GM12875 (cell line): ENCODE measurements at regions not wholly inside any gene's neighbourhood (a gene's known extent, or its start where the extent isn't known, plus 50 kb on each side); places are given as distances from the start of the nearest gene placed in this dataset.
A peak's percentile ranks its signal among the peaks of the same experiment; 100 is the strongest.

Experiments
- H3K4me3 ChIP-seq: one replicate; pipeline ENCODE4 v1.5.1; 2011; ENCODE audit warnings: low read depth, low read length, control low read depth
- TF ChIP-seq, protein P1 (sequence below): IDR thresholded peaks from 2 replicates; pipeline ENCODE4 v1.5.1; 2011; ENCODE audit warnings: low read depth, mild to moderate bottlenecking, control low read depth, inconsistent platforms, low read length, moderate library complexity, borderline replicate concordance; ENCODE audit not compliant: insufficient read depth

DNA sequence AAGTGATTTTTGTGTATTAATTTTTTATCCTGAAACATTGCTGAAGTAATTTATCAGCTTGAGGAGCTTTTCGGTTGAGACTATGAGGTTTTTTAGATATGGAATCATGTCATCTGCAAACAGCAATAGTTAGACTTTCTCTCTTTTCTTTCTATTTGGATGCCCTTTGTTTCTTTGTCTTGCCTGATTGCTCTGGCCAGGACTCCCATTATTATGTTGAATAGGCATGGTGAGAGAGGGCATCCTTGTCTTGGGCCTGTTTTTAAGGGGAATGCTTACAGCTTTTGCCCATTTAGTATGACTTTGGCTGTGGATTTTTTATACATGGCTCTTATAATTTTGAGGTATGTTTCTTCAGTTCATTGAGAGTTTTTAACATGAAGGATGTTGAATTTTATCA lies 207.6 kb upstream of the DEFB112 start:
- TF ChIP-seq, protein P1, sequence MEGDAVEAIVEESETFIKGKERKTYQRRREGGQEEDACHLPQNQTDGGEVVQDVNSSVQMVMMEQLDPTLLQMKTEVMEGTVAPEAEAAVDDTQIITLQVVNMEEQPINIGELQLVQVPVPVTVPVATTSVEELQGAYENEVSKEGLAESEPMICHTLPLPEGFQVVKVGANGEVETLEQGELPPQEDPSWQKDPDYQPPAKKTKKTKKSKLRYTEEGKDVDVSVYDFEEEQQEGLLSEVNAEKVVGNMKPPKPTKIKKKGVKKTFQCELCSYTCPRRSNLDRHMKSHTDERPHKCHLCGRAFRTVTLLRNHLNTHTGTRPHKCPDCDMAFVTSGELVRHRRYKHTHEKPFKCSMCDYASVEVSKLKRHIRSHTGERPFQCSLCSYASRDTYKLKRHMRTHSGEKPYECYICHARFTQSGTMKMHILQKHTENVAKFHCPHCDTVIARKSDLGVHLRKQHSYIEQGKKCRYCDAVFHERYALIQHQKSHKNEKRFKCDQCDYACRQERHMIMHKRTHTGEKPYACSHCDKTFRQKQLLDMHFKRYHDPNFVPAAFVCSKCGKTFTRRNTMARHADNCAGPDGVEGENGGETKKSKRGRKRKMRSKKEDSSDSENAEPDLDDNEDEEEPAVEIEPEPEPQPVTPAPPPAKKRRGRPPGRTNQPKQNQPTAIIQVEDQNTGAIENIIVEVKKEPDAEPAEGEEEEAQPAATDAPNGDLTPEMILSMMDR = no peak
- no peak overlapping the region for H3K4me3 ChIP-seq

DNA sequence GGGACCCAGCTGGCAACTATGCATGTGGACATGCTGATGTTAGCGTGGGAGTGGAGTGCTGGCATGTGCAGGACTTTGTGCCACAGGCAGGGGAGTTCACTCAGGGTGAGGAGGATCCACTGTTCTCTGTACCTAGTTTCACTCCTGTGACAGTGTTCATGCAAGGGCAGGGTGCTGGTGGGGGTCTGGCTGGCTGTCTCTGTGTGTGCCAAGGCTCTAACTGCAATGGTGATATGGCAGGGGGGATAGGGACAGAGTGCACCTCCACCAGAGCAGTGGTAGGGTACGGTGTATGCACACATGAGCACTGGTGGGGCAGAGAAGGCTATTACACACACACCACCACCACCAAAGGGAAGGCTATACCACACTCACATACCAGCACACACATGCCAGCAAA lies 210.2 kb upstream of the DEFB112 start:
- TF ChIP-seq, protein P1 = no peak
- no peak overlapping the region for H3K4me3 ChIP-seq

DNA sequence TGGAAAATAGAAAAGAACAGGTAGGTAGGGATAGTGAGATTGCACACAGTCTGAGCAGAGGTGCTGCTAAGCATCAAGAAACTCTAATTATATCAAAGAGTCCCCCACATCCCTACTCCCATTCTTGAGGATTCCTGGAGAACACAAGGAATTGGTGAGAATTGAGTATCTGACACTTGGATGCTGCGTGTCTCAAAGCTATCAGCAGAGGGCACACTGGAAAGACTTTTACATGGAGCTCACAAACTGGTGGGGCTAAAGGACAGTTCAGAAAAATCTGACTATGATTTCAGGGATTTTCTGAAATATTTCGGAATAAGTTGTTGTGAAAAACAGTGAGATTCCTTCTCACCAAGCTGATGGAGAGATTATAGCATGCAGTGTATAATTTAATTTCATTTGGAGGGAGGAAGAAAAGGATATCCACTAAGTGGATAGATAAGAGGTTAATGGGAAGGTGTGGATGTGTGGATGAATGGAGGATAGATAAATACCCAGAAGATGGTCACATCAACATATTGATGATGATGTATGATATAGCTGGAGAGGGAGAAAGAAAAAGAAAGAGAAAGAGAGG lies 215.4 kb upstream of the DEFB112 start:
- TF ChIP-seq, protein P1 = 0 out of 2 replicates have a peak, but pooled peaks have one; percentile 15
- H3K4me3 ChIP-seq = no peak overlapping the region

DNA sequence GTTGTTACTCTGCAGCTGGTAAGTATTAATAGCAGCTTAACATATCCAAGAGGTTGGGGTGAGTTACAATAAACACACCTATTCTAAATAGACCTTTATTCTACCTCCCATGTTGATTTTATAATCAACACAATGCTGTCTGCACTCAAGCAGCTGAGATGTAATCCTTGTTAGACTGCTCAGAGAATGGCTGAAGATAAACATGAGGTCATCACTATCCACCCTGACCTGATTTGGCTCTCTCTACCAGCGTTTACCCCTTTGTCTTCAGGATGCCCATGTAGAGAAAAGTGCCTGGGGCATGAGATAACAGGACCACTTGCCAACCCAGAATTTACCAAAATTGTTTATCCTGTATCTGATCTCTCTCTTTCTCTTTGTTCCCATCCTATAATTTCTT lies 220.7 kb upstream of the DEFB112 start:
- H3K4me3 ChIP-seq = no peak overlapping the region
- TF ChIP-seq, protein P1 = no peak

DNA sequence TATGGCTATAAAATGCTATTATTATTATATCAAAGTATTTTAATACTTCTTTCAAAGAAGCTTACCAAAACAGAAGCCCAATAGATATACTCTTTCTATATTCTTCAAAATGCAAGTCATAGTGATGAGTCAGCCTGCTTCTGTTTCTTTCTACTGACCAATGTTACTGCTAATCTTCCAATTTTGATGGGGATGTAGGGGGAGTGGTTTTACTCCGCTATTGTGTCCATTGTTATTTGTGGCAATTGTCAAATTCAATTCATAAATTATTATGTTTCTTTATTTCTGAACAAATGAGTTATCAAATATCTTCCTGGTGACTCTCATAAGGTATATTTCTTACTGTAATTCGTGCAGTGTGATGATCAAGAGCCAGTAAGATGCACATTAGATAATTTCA lies 221.5 kb upstream of the DEFB112 start:
- no peak overlapping the region for H3K4me3 ChIP-seq
- TF ChIP-seq, protein P1 = no peak

DNA sequence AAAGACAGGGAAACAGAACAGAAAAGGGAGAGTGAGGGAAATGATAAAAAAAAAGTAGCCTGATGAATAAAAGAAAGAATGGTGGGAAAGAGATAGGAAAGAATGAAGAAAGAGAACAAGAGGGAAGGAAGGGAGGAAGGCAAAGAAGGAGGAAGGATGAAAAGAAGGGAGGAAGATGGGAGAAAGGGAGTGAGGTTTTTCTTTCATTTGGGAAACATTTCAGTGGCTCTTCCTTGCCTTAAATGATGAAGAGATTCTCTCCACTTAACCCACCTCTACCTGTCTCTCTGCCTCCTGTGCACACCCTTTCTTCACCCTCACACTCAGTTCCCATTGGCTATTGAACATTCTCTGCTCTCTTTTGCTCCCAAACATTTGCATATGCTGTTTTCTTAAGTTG lies 222.1 kb upstream of the DEFB112 start:
- TF ChIP-seq, protein P1 = no peak
- no peak overlapping the region for H3K4me3 ChIP-seq

DNA sequence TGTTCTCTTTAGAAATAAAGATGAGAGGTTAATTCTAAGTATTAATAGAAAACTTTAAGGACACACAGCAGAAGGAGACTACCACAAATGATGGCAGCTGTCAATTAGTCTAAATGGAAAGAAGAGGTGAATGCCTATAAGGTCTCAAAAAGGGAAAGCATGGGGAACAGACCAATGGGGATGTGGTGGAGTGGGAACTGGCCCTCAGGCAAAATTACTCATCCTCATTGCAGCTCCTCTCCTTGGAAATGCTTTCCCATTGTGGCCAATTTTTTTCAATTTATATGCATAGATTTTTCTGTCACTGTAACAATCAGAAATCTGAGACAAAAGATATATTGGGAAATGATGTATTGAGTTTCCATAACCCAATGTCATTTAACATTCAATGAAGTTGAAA lies 222.9 kb upstream of the DEFB112 start:
- H3K4me3 ChIP-seq = no peak overlapping the region
- TF ChIP-seq, protein P1 = no peak
